Erythroblast (primary cell): ENCODE measurements at regions not wholly inside any gene's neighbourhood (a gene's known extent, or its start where the extent isn't known, plus 50 kb on each side); places are given as distances from the start of the nearest gene placed in this dataset.
A peak's percentile ranks its signal among the peaks of the same experiment; 100 is the strongest.

Experiments used
- DNase-seq, 2 experiments: peaks; one replicate each; lab custom pipeline; 2025; lab: John Stamatoyannopoulos, UW
- GATA1 ChIP-seq: IDR thresholded peaks from 2 replicates; pipeline ENCODE4 v1.6.1; 2011; ENCODE audit warnings: low read depth, mild to moderate bottlenecking, control low read depth, low read length, moderate library complexity
- POLR2A ChIP-seq: IDR thresholded peaks from 2 replicates; pipeline ENCODE4 v1.6.1; 2011; ENCODE audit warnings: mild to moderate bottlenecking, low read length

DNA sequence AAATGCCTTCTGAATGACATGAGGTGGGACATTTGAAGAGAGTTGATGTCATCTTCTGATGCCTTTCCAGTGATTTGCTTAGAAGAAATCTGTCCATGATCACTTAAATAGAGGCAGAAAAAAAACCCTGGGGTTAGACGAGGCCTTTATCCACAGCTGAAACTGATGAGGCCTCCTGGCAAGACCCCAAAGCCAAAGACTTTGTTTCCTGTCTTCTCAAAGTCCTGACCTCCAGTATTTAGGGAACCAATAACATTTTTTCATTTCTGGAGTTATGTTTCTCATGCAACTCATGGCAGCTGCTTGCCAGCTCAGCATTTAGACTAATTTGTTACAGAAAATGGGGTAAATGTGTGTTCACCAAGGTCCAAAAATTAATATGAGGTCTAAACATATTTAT lies 248.0 kb upstream of the PRDM1 start:
- TF ChIP-seq GATA1 (no peak), POLR2A (no peak)

DNA sequence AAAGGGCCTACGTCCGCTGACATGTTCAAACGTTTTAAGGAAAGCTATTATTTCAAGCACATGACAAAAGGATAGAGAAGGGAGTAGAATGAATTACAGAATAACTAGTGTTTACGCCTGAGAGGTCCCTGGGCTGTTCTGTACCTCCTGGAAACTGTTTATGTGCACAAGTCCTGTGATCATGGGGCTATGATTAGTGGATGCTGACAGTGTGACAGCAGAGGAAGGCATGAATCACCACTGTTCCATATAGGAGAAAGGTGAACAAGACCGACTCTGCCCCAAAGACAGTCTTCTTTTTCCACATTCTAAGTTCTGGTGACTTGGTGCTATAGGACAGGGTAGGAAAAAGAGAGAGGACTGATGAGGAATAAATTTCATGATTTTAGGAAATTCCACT lies 249.2 kb upstream of the PRDM1 start:
- TF ChIP-seq POLR2A (no peak), GATA1 (no peak)
- no peak for DNase-seq

More for the DNA sequence above, 248.0 kb upstream of the PRDM1 start:
- no peak for DNase-seq

DNA sequence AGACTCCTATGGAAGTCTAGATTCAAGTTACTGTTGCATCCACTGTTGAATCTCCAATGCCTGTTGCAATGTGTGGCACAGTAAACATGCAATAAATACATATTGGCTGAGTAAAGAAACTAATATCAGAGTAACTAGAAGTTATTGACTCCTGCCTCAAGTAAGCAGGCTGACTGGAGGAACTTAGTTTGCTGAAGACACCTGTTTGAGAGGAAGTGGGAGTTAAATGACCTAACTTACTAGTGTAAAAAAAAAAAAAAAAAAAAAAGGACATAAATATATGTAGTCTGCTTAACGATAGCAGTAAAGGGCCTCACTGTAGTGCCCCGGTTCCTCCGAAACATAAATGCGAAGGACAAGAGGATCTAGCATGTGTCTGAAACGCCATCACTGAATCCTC lies 249.8 kb upstream of the PRDM1 start:
- TF ChIP-seq POLR2A = no peak
- no peak for TF ChIP-seq GATA1
- DNase-seq = no peak

DNA sequence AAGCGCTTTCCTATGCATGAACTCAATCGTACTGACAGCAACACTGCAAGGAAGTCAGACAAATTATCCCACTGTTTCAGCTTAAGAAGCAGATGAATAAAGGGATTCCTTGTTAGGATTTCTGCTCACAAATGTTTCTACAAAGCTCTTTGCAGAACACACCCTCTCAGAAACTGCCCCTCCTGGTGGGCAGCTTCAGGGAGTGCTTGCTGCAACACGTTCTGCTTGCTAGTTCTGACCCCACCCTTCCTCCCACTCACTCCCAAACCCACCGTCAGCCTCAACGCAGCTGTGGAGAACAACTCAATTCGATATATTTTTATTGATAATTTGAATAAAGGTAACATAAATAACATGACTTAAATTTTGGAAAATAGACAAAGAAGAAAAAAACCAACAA lies 250.8 kb upstream of the PRDM1 start:
- DNase-seq = peak; percentile 67 to 75
- TF ChIP-seq GATA1 (no peak), POLR2A (no peak)

DNA sequence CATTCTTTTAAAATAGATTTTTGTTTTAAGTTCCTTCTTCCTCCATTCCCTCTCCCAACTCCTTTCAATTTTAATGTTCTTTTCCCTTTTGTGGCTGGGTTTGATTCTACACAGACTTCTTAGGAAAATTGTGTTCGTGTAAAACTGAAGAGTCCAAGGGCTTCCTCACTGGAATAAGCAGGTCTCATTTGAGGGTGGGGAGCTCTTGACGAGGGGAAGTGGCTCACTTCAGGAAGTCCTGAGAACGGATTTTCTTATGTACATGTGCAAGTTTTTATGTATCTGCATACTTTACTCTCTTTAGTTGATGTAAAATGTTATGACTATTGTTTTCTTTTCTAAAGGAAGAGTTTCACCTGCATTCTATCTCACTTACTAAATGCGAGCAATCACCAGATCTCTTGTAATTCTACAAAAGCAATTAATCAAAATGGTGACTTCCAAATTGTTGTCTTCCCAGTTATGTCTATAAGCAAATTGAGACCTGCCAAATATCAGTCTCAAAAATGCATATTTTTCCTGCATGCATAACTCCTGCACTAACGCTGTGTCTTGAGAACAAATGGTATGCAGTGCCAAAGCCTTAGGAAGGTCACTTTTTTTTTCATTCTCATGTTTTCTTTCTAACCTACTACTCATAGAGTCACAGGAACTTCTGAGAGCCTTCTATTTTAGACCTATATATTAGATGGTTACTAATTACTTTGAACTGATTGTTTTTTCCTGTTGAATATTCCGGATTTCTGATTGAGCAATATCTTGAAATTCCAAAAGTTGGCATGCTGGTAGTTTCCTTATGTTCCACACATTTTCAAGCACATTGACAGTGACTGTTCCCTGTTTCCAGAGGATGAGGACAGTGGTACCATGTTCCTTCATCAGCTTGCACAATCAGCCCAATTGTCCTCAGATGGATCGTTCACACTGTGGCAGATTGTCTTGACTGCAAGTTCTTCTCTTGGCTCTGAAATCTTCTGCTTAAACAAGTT lies 251.9 kb upstream of the PRDM1 start:
- no peak for DNase-seq
- TF ChIP-seq POLR2A = no peak
- no peak for TF ChIP-seq GATA1

DNA sequence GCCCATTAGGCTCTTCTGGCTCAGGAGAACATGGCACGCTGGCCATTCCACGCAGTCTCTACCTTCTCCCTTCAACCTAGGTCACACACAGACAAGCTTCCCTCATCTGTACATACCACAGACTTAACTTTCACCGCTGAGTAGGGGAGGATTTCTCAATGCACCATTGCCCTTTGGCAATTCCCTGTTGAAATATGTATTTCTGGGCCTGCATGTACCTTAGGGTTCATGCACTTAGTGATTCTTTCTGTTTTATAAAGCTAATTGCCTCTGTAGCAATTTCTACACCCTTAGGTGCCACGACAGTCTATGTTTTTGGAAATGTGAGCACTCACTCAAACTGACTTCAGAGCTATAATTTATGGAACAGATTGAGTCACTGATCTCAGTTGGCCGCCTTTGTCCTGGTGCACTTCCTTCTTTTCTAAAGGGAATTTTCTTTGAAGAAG lies 253.8 kb upstream of the PRDM1 start:
- no peak for DNase-seq
- TF ChIP-seq POLR2A (no peak), GATA1 (no peak)

DNA sequence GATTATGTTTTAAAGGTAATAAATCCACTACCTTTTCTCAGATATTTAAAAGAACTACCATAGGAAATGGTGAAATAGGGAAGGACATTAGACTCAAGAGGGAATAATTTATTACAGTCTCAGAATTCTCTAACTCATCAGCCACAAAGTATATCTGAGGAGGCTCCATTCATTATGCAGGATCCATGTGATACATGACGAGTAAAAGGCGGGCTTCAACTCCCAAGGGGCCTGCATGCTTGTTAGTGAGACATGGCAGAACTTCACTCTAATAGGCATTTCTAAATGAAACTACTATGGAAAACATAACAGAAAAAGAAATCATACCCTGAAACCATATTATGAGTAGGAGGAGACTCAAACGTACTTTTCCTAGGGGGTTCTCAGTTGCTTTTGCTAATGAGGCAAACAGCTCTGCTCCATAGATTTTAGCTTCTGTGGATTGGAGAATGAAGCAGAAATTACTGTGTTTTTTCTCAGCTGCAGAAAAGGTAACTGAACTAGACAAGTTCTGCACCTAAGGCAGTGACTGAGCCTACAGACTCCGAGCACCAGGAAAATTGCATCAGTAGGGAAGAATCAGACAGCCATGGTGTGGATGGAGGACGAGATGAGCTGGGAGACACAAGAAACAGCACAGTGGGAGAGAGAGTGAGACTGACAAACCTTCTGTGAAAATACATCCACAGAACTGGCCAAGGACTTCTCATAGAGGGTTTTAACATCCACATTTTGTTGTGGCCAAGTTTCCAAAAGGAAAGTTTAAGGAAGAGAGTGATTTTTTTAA lies 254.6 kb upstream of the PRDM1 start:
- no peak for DNase-seq
- TF ChIP-seq POLR2A (no peak), GATA1 (no peak)

DNA sequence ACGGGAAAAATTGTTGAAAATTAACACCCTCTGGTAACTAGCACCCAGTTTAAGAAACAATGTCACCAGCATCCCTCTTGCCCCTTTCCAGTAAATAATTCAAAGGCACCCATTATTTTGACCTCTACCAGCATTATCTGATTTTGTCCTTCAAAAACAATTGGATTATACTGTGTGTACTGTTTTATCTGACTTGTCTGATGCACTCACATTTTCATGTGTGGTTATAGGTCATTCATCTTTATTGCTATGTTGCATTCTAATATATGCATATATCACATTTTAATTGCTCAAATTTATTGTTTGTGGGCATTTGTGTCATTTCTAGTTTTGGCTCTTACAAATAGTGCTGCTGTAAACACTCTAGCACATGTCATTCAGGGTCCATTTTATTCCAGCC lies 260.9 kb upstream of the PRDM1 start:
- TF ChIP-seq POLR2A = no peak
- TF ChIP-seq GATA1 = no peak
- no peak for DNase-seq

DNA sequence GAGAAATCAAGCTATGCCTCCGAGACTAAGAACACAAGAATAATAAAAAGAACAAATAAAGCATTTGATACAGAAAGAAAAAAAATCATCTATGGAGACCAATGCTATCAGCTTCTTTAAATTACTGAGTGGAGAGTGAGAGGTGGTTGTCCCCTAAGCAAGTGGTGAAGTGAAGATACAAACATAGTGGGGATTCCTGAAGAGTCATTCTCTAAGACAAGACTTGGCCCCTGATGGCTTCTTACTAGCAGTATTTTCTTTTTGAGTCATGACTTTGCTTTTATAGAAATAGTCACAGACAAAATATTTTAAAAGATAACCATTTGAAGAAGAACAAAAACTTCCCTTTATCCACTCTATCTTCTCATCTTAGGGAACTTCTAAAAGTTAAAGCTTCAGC lies 261.4 kb upstream of the PRDM1 start:
- no peak for DNase-seq
- TF ChIP-seq POLR2A = no peak
- no peak for TF ChIP-seq GATA1

DNA sequence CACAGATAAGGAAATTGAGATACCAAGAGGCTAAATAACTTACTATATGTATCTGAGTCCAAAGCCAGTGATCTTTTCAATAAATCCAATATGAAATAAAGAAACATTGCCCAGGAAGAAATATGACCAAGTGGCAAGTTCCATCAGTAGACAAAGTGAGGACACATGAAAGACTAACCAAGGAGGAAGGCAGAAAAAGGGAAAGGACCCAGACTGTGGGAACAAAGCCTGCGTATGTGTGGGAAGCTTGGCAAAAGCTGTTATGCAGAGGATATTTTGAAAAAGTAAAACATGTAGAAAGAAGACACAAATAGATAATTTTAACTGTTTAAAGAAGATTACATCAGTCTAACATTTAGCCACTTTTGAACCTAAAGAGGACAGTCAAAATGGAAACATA lies 264.4 kb upstream of the PRDM1 start:
- DNase-seq = no peak
- TF ChIP-seq POLR2A = no peak
- no peak for TF ChIP-seq GATA1

DNA sequence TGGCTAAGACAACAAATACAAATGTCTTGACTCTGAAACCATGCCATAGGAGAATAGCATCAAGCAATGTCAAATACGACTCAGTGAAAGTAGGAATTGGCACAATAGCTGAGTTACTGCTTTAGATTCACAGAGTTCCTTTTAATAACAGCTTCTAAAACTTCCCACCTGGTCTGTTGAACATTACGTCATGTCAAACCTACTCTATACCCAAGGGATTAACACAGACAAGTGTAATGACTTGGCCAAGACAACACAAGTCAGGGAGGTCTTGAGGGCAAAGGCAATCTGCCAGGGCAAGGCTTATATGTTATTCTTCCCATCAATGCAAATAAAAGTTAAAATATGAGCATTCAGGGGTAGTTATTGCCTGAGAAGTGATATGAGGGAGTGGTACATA lies 265.1 kb upstream of the PRDM1 start:
- no peak for DNase-seq
- TF ChIP-seq GATA1 (no peak), POLR2A (no peak)

DNA sequence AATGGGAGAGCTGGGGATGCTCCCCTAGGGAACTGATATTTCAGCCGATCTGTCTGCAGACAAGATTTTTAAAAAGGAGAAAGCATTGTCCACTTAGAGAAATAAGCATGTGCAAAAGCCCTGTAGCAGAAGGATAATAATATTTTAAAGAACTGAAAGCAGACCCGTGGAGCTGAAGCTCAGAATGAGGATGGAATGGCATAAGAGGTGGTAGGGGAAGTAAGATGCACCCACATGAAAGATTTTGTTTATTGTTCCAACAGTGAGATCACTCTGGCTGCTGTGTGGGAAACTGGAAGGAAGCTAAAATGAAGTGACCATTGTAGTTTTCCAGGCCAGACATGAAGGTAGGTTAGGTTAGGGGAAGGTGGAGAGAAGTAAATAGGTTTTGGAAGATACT lies 266.4 kb upstream of the PRDM1 start:
- TF ChIP-seq POLR2A (no peak), GATA1 (no peak)
- no peak for DNase-seq

DNA sequence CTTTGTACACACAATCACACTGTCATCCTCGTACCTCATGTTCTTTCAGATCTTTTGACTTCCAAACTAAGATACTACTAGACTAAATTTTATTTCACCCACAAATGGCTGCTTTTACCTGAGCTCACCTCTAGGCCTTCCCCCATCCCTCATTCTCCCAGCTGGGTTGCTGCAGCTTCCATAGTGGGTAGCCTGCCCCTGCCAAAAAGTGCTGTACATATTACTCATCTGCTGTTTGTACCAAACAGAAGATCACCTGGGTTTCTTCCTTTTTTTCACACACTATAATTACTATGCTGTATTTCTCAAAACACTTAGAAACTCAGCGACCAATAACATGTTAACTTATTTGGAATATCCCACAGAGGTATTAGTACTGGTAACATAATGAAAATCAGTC lies 267.6 kb upstream of the PRDM1 start:
- TF ChIP-seq GATA1 (no peak), POLR2A (no peak)
- no peak for DNase-seq

DNA sequence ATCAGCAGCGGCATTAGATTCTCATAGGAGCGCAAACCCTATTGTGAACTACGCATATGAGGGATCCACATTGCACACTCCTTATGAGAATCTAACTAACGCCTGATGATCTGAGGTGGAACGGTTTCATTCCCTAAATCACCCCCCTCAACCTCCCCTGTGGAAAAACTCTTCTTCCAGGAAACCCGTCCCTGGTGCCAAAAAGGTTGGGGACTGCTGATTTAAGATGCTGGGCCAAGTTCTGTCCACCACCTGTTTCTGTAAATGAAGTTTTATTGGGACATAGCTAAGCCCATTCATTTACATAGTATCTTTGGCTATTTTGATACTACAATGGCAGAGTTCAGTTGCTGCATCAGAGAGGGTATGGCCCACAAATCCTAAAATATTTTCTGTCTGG lies 268.2 kb upstream of the PRDM1 start:
- DNase-seq = no peak
- TF ChIP-seq GATA1 (no peak), POLR2A (no peak)

DNA sequence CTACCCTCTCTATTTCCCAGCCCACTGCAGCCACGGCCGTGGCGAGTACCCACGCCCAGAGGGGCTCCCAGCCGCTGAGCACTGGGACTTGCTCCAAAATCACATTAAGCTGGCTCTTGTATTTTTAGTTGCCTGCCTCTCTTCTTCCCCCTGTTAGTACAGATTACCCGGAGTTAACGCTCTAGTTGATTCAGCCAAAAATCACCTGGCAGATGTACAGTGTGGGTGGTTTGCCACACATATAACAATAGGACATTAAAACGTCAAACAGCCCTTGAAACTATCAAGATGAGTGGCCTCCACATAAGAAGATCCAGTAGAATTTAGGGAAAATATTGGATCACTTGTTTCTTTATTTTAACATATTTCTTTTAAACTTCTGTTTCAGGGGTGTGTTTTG lies 268.8 kb upstream of the PRDM1 start:
- no peak for DNase-seq

DNA sequence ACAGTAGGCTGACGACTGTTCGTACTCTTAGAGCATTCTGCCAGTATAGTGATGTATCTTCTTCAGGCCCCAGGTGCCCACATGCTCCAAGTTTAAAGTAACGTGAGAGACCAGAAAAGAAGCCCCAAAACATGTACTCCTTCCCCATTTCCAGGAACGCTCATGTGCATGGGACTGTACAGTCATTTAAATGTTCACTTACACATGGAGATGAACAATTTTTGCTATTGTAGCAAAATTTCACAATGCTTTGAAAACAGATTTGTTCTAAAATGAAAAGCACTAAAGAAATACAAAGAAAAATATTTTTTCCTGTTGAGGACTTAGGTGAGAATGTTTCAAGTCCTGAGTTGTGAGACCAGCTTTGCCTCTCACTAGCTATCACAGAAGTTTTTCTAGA lies 269.3 kb upstream of the PRDM1 start:
- TF ChIP-seq GATA1 = no peak
- no peak for TF ChIP-seq POLR2A
- no peak for DNase-seq

More for the DNA sequence above, 268.8 kb upstream of the PRDM1 start:
- TF ChIP-seq GATA1 = no peak
- no peak for TF ChIP-seq POLR2A
